ENCODE measurements at regions not wholly inside any gene's neighbourhood (a gene's known extent, or its start where the extent isn't known, plus 50 kb on each side); places are given as distances from the start of the nearest gene placed in this dataset.

DNA sequence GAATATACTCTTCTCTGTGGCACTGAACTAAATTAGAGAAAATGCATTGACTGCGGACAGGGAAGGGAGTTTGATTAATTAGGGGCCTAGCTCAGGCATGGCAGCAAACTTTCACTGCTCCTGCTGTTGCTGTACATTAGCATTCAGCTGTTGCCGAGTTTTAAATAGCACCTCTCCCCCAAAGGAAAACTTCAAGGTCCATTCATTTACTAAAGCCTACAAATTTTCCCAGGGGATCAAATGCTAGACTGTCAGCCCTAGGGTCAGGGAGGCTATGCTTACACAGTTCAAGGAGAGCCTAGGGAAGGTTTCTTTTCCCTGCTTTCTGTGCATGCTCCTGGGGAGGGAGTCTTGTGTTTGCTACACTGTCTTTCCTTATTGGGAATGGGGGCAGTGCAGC, 60.0 kb upstream of the GZMB start:
- no peak overlapping the region for H3K4me3 ChIP-seq (ENCODE audit: low read depth, low read length)
- DNase-seq (ENCODE audit: low read depth) = no peak
- TF ChIP-seq, protein P1, sequence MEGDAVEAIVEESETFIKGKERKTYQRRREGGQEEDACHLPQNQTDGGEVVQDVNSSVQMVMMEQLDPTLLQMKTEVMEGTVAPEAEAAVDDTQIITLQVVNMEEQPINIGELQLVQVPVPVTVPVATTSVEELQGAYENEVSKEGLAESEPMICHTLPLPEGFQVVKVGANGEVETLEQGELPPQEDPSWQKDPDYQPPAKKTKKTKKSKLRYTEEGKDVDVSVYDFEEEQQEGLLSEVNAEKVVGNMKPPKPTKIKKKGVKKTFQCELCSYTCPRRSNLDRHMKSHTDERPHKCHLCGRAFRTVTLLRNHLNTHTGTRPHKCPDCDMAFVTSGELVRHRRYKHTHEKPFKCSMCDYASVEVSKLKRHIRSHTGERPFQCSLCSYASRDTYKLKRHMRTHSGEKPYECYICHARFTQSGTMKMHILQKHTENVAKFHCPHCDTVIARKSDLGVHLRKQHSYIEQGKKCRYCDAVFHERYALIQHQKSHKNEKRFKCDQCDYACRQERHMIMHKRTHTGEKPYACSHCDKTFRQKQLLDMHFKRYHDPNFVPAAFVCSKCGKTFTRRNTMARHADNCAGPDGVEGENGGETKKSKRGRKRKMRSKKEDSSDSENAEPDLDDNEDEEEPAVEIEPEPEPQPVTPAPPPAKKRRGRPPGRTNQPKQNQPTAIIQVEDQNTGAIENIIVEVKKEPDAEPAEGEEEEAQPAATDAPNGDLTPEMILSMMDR (IDR thresholded peaks at IDR 0.05; ENCODE audit: low read depth, low read length, missing control alignments) = no peak

DNA sequence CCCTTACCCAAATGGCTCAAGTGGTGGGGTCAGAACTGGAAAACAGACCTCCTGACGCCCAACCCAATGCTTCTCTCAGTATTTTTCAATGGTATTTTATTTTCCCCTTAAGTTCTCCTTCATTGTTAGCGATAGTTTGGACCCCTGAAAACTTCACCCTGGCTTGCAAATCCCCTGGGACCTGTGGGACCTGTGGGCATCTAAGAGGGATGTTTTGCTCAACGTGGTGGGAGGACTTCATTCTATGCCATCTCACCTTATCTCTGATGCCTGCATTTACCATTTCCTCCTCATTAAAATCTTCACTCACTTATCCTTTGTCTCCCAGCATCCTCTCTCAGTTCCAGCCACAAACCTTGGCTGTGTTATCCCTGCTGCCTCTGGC, 59.4 kb upstream of the GZMB start:
- H3K4me3 ChIP-seq (ENCODE audit: low read depth, low read length) = no peak overlapping the region
- TF ChIP-seq, protein P1 (IDR thresholded peaks at IDR 0.05; ENCODE audit: low read depth, low read length, missing control alignments) = no peak
- DNase-seq (ENCODE audit: low read depth) = no peak

DNA sequence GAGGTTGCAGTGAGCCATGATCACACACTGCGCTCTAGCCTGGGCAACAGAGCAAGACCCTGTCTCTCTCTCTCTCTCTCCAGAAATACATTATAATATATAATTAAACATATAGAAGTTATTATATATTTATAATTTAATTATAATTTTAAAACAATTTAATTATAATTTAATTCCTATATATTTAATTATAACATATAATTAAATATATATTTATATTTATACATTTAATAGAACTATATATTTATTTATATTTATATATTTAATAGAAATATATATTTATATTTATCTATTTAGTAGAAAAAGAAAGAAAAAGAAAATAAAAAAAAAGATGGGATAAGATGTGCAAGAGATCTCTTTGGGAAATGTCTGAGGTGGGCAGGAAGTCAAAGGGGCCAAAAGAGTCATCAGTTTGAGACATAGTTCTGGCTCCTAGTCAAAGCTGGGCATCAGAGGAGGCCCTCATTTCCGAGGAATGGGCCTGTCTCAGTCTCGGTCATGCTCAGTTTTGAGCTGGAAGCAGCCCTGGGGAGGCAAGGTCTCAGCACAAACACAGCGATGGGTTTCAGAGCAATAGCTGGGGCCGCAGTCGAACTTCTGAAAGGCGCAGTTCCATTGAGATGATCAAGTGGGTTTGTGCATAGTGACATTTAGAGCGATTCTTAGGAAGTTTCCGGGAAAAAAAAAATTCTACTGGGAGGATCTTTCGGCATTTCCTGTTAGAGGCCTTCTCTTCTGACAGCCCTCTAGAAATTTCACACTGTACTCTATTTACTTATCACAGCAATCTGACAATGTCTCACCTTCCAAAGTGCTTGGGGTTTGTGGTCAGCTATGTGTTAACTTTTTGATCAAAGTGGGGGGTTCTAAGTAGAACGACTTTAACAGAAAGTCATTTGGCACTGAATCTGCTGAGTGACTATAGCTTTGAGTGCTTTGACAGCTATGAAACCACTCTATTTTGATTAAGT, 58.7 kb upstream of the GZMB start:
- H3K4me3 ChIP-seq (ENCODE audit: low read depth, low read length) = no peak overlapping the region
- DNase-seq (ENCODE audit: low read depth) = no peak
- TF ChIP-seq, protein P1 (IDR thresholded peaks at IDR 0.05; ENCODE audit: low read depth, low read length, missing control alignments) = no peak

DNA sequence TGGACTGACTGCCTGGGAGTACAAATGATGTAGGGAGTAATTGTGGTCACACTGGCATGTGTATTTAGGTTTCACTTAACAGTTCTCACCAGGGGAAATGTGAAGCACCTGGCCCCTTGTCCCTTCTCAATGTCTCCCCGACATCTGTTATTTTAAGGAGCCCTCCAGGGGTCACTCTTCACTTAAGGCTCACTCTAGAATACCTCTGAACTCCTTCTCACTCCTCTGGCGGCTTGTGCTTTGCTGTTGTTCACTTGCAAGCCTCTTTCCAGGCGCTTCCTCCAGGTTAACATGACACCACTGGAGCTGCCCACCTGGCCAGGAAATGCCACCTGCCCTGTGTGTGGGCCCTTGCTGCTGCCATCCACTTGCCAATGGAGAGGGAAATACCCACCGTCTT, 56.5 kb upstream of the GZMB start:
- TF ChIP-seq, protein P1 (IDR thresholded peaks at IDR 0.05; ENCODE audit: low read depth, low read length, missing control alignments) = peak; percentile 36
- no peak overlapping the region for H3K4me3 ChIP-seq (ENCODE audit: low read depth, low read length)
- DNase-seq (ENCODE audit: low read depth) = peak; percentile 19

DNA sequence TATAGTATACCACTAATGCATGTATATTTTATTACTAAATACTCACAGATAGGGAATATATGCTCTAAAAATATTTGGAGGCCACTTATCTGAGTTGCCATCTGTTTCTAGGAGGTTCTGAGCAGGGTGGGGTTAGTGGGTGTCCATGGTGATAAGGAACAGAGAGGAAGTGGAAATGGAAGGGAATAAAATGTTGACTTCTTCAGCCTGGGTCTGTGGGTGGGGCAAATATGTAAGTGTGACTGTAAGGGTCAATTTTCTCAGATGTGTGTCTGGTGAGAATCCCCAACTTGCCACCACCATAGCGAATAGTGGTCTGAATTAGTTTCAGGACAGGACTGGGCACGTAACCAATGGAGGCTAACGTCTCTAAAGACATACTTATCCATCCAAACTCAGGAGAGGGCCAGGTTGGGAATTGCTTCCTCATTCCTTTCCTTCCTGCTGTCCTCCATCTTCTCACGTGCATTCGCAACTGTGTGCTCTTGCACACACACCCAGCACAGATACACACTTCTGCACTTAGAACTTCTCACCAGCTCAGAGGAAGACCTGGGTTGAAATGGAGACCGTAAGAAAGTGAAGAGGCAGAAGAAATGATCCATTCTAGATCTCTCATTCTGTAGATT, 54.2 kb upstream of the GZMB start:
- TF ChIP-seq, protein P1 (IDR thresholded peaks at IDR 0.05; ENCODE audit: low read depth, low read length, missing control alignments) = no peak
- DNase-seq (ENCODE audit: low read depth) = no peak
- no peak overlapping the region for H3K4me3 ChIP-seq (ENCODE audit: low read depth, low read length)
